Activated CD4-positive, alpha-beta memory T cell treated with anti-CD3 and anti-CD28 coated beads, Interleukin-2, amount 10 ng/mL, durations not matched to agents 7 days and 5 days (primary cell): ENCODE measurements at regions not wholly inside any gene's neighbourhood (a gene's known extent, or its start where the extent isn't known, plus 50 kb on each side); places are given as distances from the start of the nearest gene placed in this dataset.
"Not testable (repeated sequence)": the region's sequence is repeated elsewhere in the genome, so short reads cannot be mapped to it uniquely, and the experiment has no call there.

Source experiments
- CTCF ChIA-PET: fragments of 350-600 bp; sonication (Branson Sonifier 250); formaldehyde crosslinking; loops from one replicate; lab custom pipeline; 2021; ENCODE audit warnings: antibody characterized with exemption, inconsistent platforms; lab: Charles Lee
- POLR2A ChIA-PET: fragments of 350-600 bp; sonication (Branson Sonifier 250); formaldehyde crosslinking; loops from one replicate; lab custom pipeline; 2021; ENCODE audit warnings: antibody characterized with exemption; lab: Charles Lee
- DNase-seq: peaks from one replicate; pipeline ENCODE4 v3.0.0-alpha.2; 2020
- H3K27ac Mint-ChIP-seq: one replicate; pipeline ENCODE4 v1.8.0; 2021; ENCODE audit warnings: mild to moderate bottlenecking, mixed read lengths
- H3K27me3 Mint-ChIP-seq: one replicate; pipeline ENCODE4 v1.8.0; 2021; ENCODE audit warnings: mixed read lengths
- H3K36me3 Mint-ChIP-seq: one replicate; pipeline ENCODE4 v1.8.0; 2021; ENCODE audit warnings: low read depth, mixed read lengths
- H3K4me1 Mint-ChIP-seq: one replicate; pipeline ENCODE4 v1.8.0; 2021; ENCODE audit warnings: mixed read lengths
- H3K4me3 Mint-ChIP-seq: one replicate; pipeline ENCODE4 v1.8.0; 2021; ENCODE audit warnings: mild to moderate bottlenecking, mixed read lengths
- H3K9me3 Mint-ChIP-seq: one replicate; pipeline ENCODE4 v1.8.0; 2021; ENCODE audit warnings: mixed read lengths

DNA sequence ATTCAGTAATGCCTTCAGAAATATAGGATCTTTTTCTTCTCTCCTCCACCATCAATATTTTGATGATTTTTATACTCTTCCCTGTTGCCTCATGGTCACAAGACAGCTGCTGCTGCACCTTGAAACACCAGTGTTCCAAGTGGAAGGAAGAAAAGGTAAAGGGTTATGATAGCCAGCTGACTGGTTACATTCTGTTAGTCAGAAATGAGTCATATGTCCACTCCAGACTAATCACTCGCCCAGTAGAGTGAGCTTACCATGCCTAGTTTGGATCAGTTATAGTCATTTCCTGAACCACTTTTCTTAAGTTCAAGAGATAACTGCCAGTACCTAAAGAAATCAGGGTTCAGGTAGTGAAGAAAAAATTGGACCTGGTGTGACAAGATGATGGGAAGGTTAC, 532.3 kb upstream of the SMIM31 start:
- no peak overlapping the region for H3K27ac Mint-ChIP-seq
- POLR2A ChIA-PET, result no interaction called here
- H3K36me3 Mint-ChIP-seq, result no peaks in the 10 kb centered on the region
- H3K4me3 Mint-ChIP-seq, result no peak overlapping the region
- no peaks in the 10 kb centered on the region for H3K9me3 Mint-ChIP-seq
- no peaks in the 10 kb centered on the region for H3K27me3 Mint-ChIP-seq
- DNase-seq, result no peak
- no peaks in the 10 kb centered on the region for H3K4me1 Mint-ChIP-seq
- CTCF ChIA-PET, result no interaction called here

- ChIA-PET POLR2A (no interaction called here), CTCF (no interaction called here)
- DNase-seq, result no peak
- Mint-ChIP-seq H3K4me1 (no peaks in the 10 kb centered on the region), H3K4me3 (no peak overlapping the region), H3K27ac (no peak overlapping the region), H3K36me3 (no peaks in the 10 kb centered on the region), H3K27me3 (no peaks in the 10 kb centered on the region), H3K9me3 (no peaks in the 10 kb centered on the region)
These were observed 529.1 kb upstream of the SMIM31 start for GRCh38 chr4:164224871-164225270.

DNA sequence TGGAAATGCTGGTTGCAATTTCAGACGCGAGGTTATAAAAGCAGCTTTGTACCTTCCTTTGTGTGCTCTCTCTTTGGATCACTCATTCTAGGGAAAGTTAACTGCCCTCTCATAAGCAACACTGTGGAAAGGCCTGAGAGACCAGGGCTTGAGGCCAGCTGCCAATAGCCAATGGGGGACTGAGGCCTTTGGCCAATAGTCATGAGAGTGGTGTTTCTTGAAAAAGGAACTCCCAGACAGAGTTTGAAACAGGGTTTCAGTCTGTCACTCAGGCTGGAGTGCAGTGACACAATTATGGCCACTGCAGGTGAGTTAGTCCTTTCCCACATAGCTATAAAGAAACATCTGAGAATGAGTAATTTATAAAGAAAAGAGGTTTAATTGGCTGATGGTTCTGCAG, 524.7 kb upstream of the SMIM31 start:
- no peaks in the 10 kb centered on the region for H3K36me3 Mint-ChIP-seq
- H3K4me1 Mint-ChIP-seq, result no peaks in the 10 kb centered on the region
- ChIA-PET POLR2A (no interaction called here), CTCF (no interaction called here)
- no peak for DNase-seq
- no peaks in the 10 kb centered on the region for H3K9me3 Mint-ChIP-seq
- H3K27me3 Mint-ChIP-seq, result no peaks in the 10 kb centered on the region
- no peak overlapping the region for H3K4me3 Mint-ChIP-seq
- H3K27ac Mint-ChIP-seq, result no peak overlapping the region

DNA sequence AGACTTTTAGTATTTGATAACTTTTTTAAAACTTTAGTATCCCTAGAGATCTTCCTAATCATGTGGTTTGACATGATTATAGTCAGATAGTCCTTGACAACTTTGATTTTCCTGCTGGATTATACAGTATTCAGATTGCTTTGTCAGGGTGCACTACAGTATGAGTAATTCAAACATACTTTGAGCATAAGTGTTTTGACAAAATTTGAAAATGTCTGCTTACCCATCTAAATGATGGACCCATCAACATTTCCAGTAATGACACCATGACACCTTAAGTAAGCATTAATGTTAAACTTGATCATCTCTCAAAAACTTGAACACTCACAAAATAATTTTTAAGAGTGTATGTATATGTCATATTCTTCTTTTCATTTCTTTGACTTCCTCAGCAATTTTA, 514.5 kb upstream of the SMIM31 start:
- peaks cover 2% of the 10 kb centered on the region for H3K9me3 Mint-ChIP-seq
- CTCF ChIA-PET, result no interaction called here
- H3K4me1 Mint-ChIP-seq, result no peaks in the 10 kb centered on the region
- H3K36me3 Mint-ChIP-seq, result no peaks in the 10 kb centered on the region
- DNase-seq, result no peak
- POLR2A ChIA-PET, result no interaction called here
- no peak overlapping the region for H3K4me3 Mint-ChIP-seq
- H3K27me3 Mint-ChIP-seq, result no peaks in the 10 kb centered on the region
- H3K27ac Mint-ChIP-seq, result no peak overlapping the region

GRCh38 chr4:164239976-164240375, 514.0 kb upstream of the SMIM31 start:
- no peaks in the 10 kb centered on the region for H3K4me1 Mint-ChIP-seq
- ChIA-PET POLR2A (no interaction called here), CTCF (no interaction called here)
- peaks cover 2% of the 10 kb centered on the region for H3K9me3 Mint-ChIP-seq
- H3K36me3 Mint-ChIP-seq, result no peaks in the 10 kb centered on the region
- no peak for DNase-seq
- H3K4me3 Mint-ChIP-seq, result no peak overlapping the region
- no peaks in the 10 kb centered on the region for H3K27me3 Mint-ChIP-seq
- no peak overlapping the region for H3K27ac Mint-ChIP-seq

DNA sequence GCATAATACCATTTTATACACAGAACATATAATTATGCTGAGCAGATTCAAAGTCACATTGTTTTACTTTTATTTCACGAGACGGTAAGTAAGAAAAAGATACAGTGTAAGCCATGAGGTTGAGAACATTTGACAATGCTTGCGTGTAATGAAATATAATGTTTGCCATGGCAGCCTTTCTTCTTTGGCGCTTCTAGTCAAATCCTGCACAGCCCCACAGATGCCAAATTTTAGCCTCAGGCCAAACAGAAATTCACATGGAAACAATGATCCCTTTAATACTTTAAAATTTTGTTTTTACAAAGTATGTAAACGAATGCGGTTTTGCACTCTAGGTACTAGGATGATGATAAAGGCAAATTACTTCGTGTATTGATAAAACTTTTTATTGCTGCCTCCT, 502.7 kb upstream of the SMIM31 start:
- Mint-ChIP-seq H3K4me1 (no peaks in the 10 kb centered on the region), H3K36me3 (no peaks in the 10 kb centered on the region), H3K27me3 (no peaks in the 10 kb centered on the region), H3K27ac (no peak overlapping the region), H3K9me3 (no peaks in the 10 kb centered on the region), H3K4me3 (no peak overlapping the region)
- ChIA-PET POLR2A (no interaction called here), CTCF (no interaction called here)
- DNase-seq, result no peak

GRCh38 chr4:164252286-164252685, 501.6 kb upstream of the SMIM31 start:
- no peak overlapping the region for H3K27ac Mint-ChIP-seq
- no peaks in the 10 kb centered on the region for H3K36me3 Mint-ChIP-seq
- H3K9me3 Mint-ChIP-seq, result no peaks in the 10 kb centered on the region
- H3K4me1 Mint-ChIP-seq, result no peaks in the 10 kb centered on the region
- no peak for DNase-seq
- H3K4me3 Mint-ChIP-seq, result no peak overlapping the region
- no peaks in the 10 kb centered on the region for H3K27me3 Mint-ChIP-seq
- ChIA-PET POLR2A (no interaction called here), CTCF (no interaction called here)

DNA sequence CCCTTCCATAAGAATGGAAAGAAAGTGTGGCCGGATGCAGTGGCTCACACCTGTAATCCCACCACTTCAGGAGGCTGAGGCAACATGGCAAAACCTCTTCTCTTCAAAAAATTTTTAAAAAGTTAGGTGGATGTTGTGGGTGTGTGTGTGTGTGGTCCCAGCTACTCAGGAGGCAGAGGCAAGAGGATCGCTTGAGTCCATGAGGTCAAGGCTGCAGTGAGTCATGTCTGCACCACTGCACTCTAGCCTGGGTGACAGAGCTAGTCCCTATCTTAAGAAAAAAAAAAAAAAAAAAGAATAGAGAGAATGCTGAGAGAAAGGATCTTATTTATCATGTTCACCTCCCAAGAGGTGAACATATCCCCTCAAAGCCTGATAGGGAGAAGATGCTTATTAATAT, 492.1 kb upstream of the SMIM31 start:
- no peak for DNase-seq
- no peaks in the 10 kb centered on the region for H3K9me3 Mint-ChIP-seq
- H3K36me3 Mint-ChIP-seq, result no peaks in the 10 kb centered on the region
- CTCF ChIA-PET, result no interaction called here
- no peaks in the 10 kb centered on the region for H3K27me3 Mint-ChIP-seq
- no peaks in the 10 kb centered on the region for H3K4me1 Mint-ChIP-seq
- H3K27ac Mint-ChIP-seq, result no peak overlapping the region
- POLR2A ChIA-PET, result no interaction called here
- no peak overlapping the region for H3K4me3 Mint-ChIP-seq

GRCh38 chr4:164262508-164262907, 491.4 kb upstream of the SMIM31 start:
- H3K4me1 Mint-ChIP-seq, DNase-seq, H3K27ac Mint-ChIP-seq, H3K27me3 Mint-ChIP-seq, H3K4me3 Mint-ChIP-seq, H3K9me3 Mint-ChIP-seq, CTCF ChIA-PET, H3K36me3 Mint-ChIP-seq, POLR2A ChIA-PET: not testable (repeated sequence)

GRCh38 chr4:164277414-164277813, 476.5 kb upstream of the SMIM31 start:
- CTCF ChIA-PET, POLR2A ChIA-PET, H3K27me3 Mint-ChIP-seq, H3K4me3 Mint-ChIP-seq, H3K4me1 Mint-ChIP-seq, DNase-seq, H3K36me3 Mint-ChIP-seq, H3K27ac Mint-ChIP-seq, H3K9me3 Mint-ChIP-seq: not testable (repeated sequence)

DNA sequence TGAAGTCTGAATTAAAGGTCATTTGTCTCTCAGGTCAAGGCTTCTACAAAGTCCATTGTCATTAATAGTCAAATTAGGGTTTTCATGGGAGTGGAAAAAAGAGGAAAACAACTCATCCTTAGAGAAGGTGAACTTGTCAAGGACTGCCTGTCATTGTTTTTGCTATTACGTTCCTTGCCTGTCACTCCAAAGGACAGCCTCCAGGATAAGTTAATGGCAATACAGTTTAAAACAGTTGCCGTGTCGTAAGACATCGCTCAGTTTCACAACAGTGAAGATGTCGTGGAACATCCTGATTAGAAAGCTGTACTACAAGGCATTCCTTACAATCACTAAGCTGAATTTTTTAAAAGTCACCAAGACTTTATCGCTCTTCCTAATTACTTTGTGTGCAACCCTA, 466.8 kb upstream of the SMIM31 start:
- Mint-ChIP-seq H3K4me1 (no peaks in the 10 kb centered on the region), H3K4me3 (no peak overlapping the region), H3K36me3 (no peaks in the 10 kb centered on the region), H3K9me3 (no peaks in the 10 kb centered on the region), H3K27ac (no peak overlapping the region), H3K27me3 (no peaks in the 10 kb centered on the region)
- POLR2A ChIA-PET, result no interaction called here
- CTCF ChIA-PET, result no interaction called here
- DNase-seq, result no peak

DNA sequence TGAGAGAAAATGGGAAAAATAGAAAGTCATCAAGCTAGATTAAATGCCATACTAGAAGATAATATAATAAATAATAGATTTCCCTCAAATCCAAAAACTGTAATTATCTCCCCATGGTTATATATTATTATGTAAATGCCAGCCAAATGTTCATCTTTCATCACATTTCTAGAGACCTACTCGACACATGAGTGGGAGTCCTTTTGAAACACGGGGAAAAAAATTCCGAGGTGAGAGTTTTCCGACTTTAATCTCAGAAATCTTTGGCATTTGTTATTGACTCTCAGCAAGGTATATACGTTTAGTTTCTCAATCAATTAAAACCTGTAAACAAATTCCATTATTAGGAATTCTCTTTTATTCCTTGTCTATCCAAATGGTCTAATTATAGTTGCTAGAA, 465.4 kb upstream of the SMIM31 start:
- no peaks in the 10 kb centered on the region for H3K27me3 Mint-ChIP-seq
- POLR2A ChIA-PET, result no interaction called here
- no peaks in the 10 kb centered on the region for H3K9me3 Mint-ChIP-seq
- CTCF ChIA-PET, result no interaction called here
- H3K36me3 Mint-ChIP-seq, result no peaks in the 10 kb centered on the region
- H3K4me3 Mint-ChIP-seq, result no peak overlapping the region
- no peak overlapping the region for H3K27ac Mint-ChIP-seq
- no peaks in the 10 kb centered on the region for H3K4me1 Mint-ChIP-seq
- DNase-seq, result no peak

DNA sequence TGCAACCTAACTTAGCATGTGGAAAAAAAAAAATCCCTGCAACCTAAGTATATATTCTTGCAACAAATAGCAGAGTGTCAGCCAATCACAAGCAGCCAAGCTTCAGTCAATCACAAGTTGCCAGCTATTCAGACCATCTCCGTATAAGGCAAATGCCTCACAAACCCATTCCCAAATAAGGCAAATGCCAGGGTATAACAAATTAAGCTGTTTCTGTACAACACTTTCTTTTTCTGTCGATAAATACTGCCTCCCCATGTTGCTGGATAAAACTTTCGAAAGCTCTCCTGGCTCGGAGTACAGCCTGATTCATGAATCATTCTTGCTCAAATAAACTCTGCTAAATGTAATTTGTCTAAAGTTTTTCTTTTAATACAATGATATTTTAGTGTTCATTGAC, 460.7 kb upstream of the SMIM31 start:
- no peaks in the 10 kb centered on the region for H3K9me3 Mint-ChIP-seq
- H3K36me3 Mint-ChIP-seq, result no peaks in the 10 kb centered on the region
- POLR2A ChIA-PET, result no interaction called here
- no peaks in the 10 kb centered on the region for H3K27me3 Mint-ChIP-seq
- no peaks in the 10 kb centered on the region for H3K4me1 Mint-ChIP-seq
- no peak overlapping the region for H3K27ac Mint-ChIP-seq
- DNase-seq, result no peak
- no peak overlapping the region for H3K4me3 Mint-ChIP-seq
- CTCF ChIA-PET, result no interaction called here

DNA sequence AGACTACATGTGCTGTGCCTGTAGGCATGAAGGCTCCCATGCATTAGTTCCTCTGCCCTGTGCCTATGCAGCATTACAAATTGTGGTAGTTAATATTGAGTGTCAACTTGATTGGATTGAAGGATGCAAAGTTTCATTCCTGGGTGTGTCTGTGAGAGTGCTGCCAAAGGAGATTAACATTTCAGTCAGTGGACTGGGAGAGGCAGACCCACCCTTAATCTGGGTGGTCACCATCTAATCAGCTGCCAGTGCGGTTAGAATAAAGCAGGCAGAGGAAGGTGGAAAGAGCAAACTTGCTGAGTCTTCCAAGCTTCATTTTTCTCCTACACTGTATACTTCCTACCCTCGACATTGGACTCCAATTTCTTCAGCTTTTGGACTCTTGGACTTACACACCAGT, 460.2 kb upstream of the SMIM31 start:
- Mint-ChIP-seq H3K27me3 (no peaks in the 10 kb centered on the region), H3K27ac (no peak overlapping the region), H3K4me1 (no peaks in the 10 kb centered on the region), H3K36me3 (no peaks in the 10 kb centered on the region), H3K9me3 (no peaks in the 10 kb centered on the region), H3K4me3 (no peak overlapping the region)
- DNase-seq, result no peak
- CTCF ChIA-PET, result no interaction called here
- POLR2A ChIA-PET, result no interaction called here

DNA sequence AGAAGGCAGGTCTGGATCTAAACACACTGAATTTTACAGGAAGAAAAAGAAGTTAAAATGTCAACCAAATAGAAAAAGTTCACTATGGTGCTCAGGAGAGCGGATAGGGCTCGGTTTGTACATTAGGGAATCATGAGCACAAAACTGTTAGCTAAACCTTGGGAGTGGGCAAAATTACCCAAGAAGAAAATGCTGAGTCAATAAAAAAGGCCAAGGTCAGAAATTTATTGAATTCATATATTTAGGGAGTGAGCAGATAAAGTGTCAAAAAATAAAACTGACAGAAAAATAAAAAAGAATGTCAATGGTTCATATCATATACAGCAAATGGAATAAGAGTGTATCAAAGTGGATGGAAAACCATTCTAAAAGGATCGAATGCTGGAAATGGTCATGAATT, 452.5 kb upstream of the SMIM31 start:
- Mint-ChIP-seq H3K27me3 (no peaks in the 10 kb centered on the region), H3K4me3 (no peak overlapping the region), H3K9me3 (no peaks in the 10 kb centered on the region), H3K36me3 (no peaks in the 10 kb centered on the region), H3K27ac (no peak overlapping the region), H3K4me1 (no peaks in the 10 kb centered on the region)
- ChIA-PET POLR2A (no interaction called here), CTCF (no interaction called here)
- no peak for DNase-seq
